Natural killer cell (primary cell): ENCODE measurements at regions not wholly inside any gene's neighbourhood (a gene's known extent, or its start where the extent isn't known, plus 50 kb on each side); places are given as distances from the start of the nearest gene placed in this dataset.

ENCODE experiments used
- ATAC-seq, 3 donors: fragments of 150-1000 bp in 2 of 3; fragments of 200-7000 bp in 1 of 3; cut with Tn5 transposase; 1 replicate in 1 of 3; 2 replicates in 2 of 3; pipeline ENCODE4 v1.10.0; 2021; ENCODE audit warnings: mild to moderate bottlenecking in 2 of 3, moderate library complexity in 2 of 3
- DNase-seq, 2 donors: peaks; one replicate each; pipeline versions ENCODE4 v3.0.0 to v3.0.0-alpha.2; 2013 to 2021; ENCODE audit warnings: mixed read lengths in 1 of 2
- H3K27ac ChIP-seq: one replicate; pipeline ENCODE4 v1.5.1; 2013; ENCODE audit warnings: mild to moderate bottlenecking, low read length
- H3K27me3 ChIP-seq: one replicate; pipeline ENCODE4 v1.6.1; 2013; ENCODE audit warnings: low read length; ENCODE audit not compliant: control insufficient read depth, insufficient read depth
- H3K36me3 ChIP-seq: one replicate; pipeline ENCODE4 v1.6.1; 2013; ENCODE audit warnings: low read length; ENCODE audit not compliant: control insufficient read depth, insufficient read depth
- H3K4me1 ChIP-seq: one replicate; pipeline ENCODE4 v1.6.1; 2013; ENCODE audit warnings: low read length; ENCODE audit not compliant: control insufficient read depth, insufficient read depth
- H3K4me3 ChIP-seq: one replicate; pipeline ENCODE4 v1.5.1; 2013; ENCODE audit warnings: low read length
- H3K9me3 ChIP-seq: one replicate; pipeline ENCODE4 v1.6.1; 2013; ENCODE audit warnings: low read length; ENCODE audit not compliant: control insufficient read depth, insufficient read depth
- H3K27ac Mint-ChIP-seq, 2 donors: one replicate each; pipeline ENCODE4 v1.8.0; 2022; ENCODE audit warnings: mild to moderate bottlenecking in 2 of 2, mixed read lengths in 2 of 2, moderate library complexity in 1 of 2
- H3K27me3 Mint-ChIP-seq, 2 donors: one replicate each; pipeline ENCODE4 v1.8.0; 2022; ENCODE audit warnings: low read depth in 2 of 2, mixed read lengths in 2 of 2
- H3K36me3 Mint-ChIP-seq: one replicate; pipeline ENCODE4 v1.8.0; 2022; ENCODE audit warnings: mixed read lengths
- H3K4me1 Mint-ChIP-seq, 2 donors: one replicate each; pipeline ENCODE4 v1.8.0; 2022; ENCODE audit warnings: mixed read lengths in 2 of 2
- H3K4me3 Mint-ChIP-seq: one replicate; pipeline ENCODE4 v1.8.0; 2022; ENCODE audit warnings: mild to moderate bottlenecking, moderate library complexity, mixed read lengths
- H3K9me3 Mint-ChIP-seq, 2 donors: one replicate each; pipeline ENCODE4 v1.8.0; 2022; ENCODE audit warnings: mixed read lengths in 2 of 2
- CTCF ChIP-seq: fragments of 200-600 bp; IDR thresholded peaks from one replicate; pipeline ENCODE4 v1.8.0; 2022; ENCODE audit warnings: antibody characterized with exemption
- WGBS: methylation state at CpG from one replicate; pipeline ENCODE4 v1.1.7; 2013; ENCODE audit warnings: missing lambda C conversion rate; ENCODE audit not compliant: insufficient coverage; 5-methylcytosine and 5-hydroxymethylcytosine counted together
- intact Hi-C: fragments of 100-400 bp; cut with micrococcal nuclease; formaldehyde crosslinking; loops from one replicate; pipeline ENCODE4 v1.14.2; 2022

GRCh38 chr13:76792731-76793347 lies 93.4 kb downstream of the KCTD12 start:
- DNase-seq (no peak), ATAC-seq (no peak)
- Mint-ChIP-seq H3K4me3 (no peak overlapping the region), H3K36me3 (no peaks in the 10 kb centered on the region), H3K9me3 (no peaks in the 10 kb centered on the region), H3K4me1 (peaks cover 0 to 5% of the 10 kb centered on the region in 2 donors), H3K27me3 (peaks cover 0 to 22% of the 10 kb centered on the region in 2 donors), H3K27ac (no peak overlapping the region)
- no peak for TF ChIP-seq CTCF
- no peak overlapping the region for H3K4me3 ChIP-seq
- no peaks in the 10 kb centered on the region for H3K27me3 ChIP-seq
- no peaks in the 10 kb centered on the region for H3K36me3 ChIP-seq
- H3K9me3 ChIP-seq: no peaks in the 10 kb centered on the region
- intact Hi-C loops: no loop called here
- no peaks in the 10 kb centered on the region for H3K4me1 ChIP-seq
- no peak overlapping the region for H3K27ac ChIP-seq
- WGBS: 35% methylated on average over 4 of the region's 4 CpGs

GRCh38 chr13:76790980-76791819 lies 95.0 kb downstream of the KCTD12 start:
- Mint-ChIP-seq H3K27me3 (peaks cover 0 to 10% of the 10 kb centered on the region in 2 donors), H3K36me3 (no peaks in the 10 kb centered on the region), H3K9me3 (no peaks in the 10 kb centered on the region), H3K4me1 (peaks cover 0 to 5% of the 10 kb centered on the region in 2 donors), H3K4me3 (no peak overlapping the region), H3K27ac (no peak overlapping the region)
- no peak overlapping the region for H3K27ac ChIP-seq
- TF ChIP-seq CTCF: no peak
- 87% methylated on average over 8 of the region's 10 CpGs for WGBS
- H3K4me1 ChIP-seq: no peaks in the 10 kb centered on the region
- H3K36me3 ChIP-seq: no peaks in the 10 kb centered on the region
- H3K9me3 ChIP-seq: no peaks in the 10 kb centered on the region
- H3K4me3 ChIP-seq: no peak overlapping the region
- ATAC-seq (no peak), DNase-seq (no peak)
- no peaks in the 10 kb centered on the region for H3K27me3 ChIP-seq
- intact Hi-C loops: no loop called here

GRCh38 chr13:76790526-76790925 lies 95.7 kb downstream of the KCTD12 start:
- TF ChIP-seq CTCF: no peak
- Mint-ChIP-seq H3K36me3 (peaks cover 7% of the 10 kb centered on the region), H3K9me3 (no peaks in the 10 kb centered on the region), H3K4me3 (no peak overlapping the region), H3K4me1 (peaks cover 0 to 5% of the 10 kb centered on the region in 2 donors), H3K27me3 (peaks cover 5 to 11% of the 10 kb centered on the region in 2 donors), H3K27ac (no peak overlapping the region)
- no peaks in the 10 kb centered on the region for H3K36me3 ChIP-seq
- no peak overlapping the region for H3K4me3 ChIP-seq
- H3K27ac ChIP-seq: no peak overlapping the region
- H3K27me3 ChIP-seq: no peaks in the 10 kb centered on the region
- intact Hi-C loops: no loop called here
- H3K4me1 ChIP-seq: no peaks in the 10 kb centered on the region
- H3K9me3 ChIP-seq: no peaks in the 10 kb centered on the region
- DNase-seq (no peak), ATAC-seq (no peak)
- WGBS: 77% methylated on average over 1 of the region's 1 CpG
